ENCODE measurements at regions not wholly inside any gene's neighbourhood (a gene's known extent, or its start where the extent isn't known, plus 50 kb on each side); places are given as distances from the start of the nearest gene placed in this dataset.

DNA sequence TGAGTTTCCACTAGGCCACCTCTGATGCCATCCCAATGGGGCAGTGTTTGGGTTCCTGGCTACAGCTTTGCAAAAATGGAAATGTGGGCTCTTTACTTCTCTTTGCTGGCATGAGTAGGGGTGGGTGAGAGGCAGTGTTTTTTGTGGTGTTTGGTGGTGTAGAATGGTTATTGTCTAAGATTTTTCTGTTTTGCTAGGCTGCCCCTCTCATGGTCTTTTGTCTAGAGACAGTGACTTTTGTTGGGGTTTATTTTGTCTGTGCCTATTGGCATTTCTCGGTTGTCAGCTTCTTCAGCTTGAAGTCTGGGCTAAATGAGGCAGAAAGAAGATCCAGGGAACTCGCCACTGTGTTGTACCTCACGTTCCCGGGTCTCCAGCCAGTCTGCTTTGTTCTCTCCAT lies 112.1 kb downstream of the CENPF start:
- TF ChIP-seq NFE2 (CRISPR knock-in tag; IDR thresholded peaks at IDR 0.05) (no peak), POLR2A (IDR thresholded peaks at IDR 0.05; ENCODE audit: insufficient read depth in 1 of 2, low read depth in 2 of 2, low read length in 2 of 2) (no peak), ONECUT2 (CRISPR knock-in tag; IDR thresholded peaks at IDR 0.05) (no peak), TCF7L2 (IDR thresholded peaks at IDR 0.05; ENCODE audit: low read depth, low read length) (no peak), JUN (CRISPR knock-in tag; IDR thresholded peaks at IDR 0.05) (no peak), ZNF713 (CRISPR knock-in tag; IDR thresholded peaks at IDR 0.05) (no peak)
- TF ChIP-seq, protein P1, sequence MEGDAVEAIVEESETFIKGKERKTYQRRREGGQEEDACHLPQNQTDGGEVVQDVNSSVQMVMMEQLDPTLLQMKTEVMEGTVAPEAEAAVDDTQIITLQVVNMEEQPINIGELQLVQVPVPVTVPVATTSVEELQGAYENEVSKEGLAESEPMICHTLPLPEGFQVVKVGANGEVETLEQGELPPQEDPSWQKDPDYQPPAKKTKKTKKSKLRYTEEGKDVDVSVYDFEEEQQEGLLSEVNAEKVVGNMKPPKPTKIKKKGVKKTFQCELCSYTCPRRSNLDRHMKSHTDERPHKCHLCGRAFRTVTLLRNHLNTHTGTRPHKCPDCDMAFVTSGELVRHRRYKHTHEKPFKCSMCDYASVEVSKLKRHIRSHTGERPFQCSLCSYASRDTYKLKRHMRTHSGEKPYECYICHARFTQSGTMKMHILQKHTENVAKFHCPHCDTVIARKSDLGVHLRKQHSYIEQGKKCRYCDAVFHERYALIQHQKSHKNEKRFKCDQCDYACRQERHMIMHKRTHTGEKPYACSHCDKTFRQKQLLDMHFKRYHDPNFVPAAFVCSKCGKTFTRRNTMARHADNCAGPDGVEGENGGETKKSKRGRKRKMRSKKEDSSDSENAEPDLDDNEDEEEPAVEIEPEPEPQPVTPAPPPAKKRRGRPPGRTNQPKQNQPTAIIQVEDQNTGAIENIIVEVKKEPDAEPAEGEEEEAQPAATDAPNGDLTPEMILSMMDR (CRISPR knock-in tag; IDR thresholded peaks at IDR 0.05), result no peak

Measured in HepG2 (cell line).